ENCODE measurements at regions not wholly inside any gene's neighbourhood (a gene's known extent, or its start where the extent isn't known, plus 50 kb on each side); places are given as distances from the start of the nearest gene placed in this dataset.

GRCh38 chr16:65355706-65356105, 233.8 kb upstream of the CDH11 start:
- ChIA-PET POLR2A (no interaction called here), CTCF (no interaction called here)
- Mint-ChIP-seq H3K27me3 (no peaks in the 10 kb centered on the region), H3K9me3 (peaks cover 3% of the 10 kb centered on the region), H3K4me3 (no peak overlapping the region), H3K27ac (no peak overlapping the region), H3K4me1 (no peaks in the 10 kb centered on the region), H3K36me3 (ENCODE audit: low read depth) (no peaks in the 10 kb centered on the region)
- DNase-seq = no peak

- Mint-ChIP-seq H3K27ac (no peak overlapping the region), H3K36me3 (ENCODE audit: low read depth) (no peaks in the 10 kb centered on the region), H3K4me3 (no peak overlapping the region), H3K9me3 (peaks cover 3% of the 10 kb centered on the region), H3K27me3 (no peaks in the 10 kb centered on the region), H3K4me1 (no peaks in the 10 kb centered on the region)
- POLR2A ChIA-PET = no interaction called here
- DNase-seq = no peak
- CTCF ChIA-PET = no interaction called here
Observed at GRCh38 chr16:65353183-65353582, 231.3 kb upstream of the CDH11 start.

GRCh38 chr16:65349626-65350025, 227.8 kb upstream of the CDH11 start:
- CTCF ChIA-PET = no interaction called here
- Mint-ChIP-seq H3K9me3 (peaks cover 7% of the 10 kb centered on the region), H3K4me1 (no peaks in the 10 kb centered on the region)

GRCh38 chr16:65343556-65343955, 221.7 kb upstream of the CDH11 start:
- ChIA-PET CTCF (no interaction called here), POLR2A (no interaction called here)
- Mint-ChIP-seq H3K36me3 (ENCODE audit: low read depth) (no peaks in the 10 kb centered on the region), H3K9me3 (peaks cover 16% of the 10 kb centered on the region), H3K27ac (no peak overlapping the region), H3K4me3 (no peak overlapping the region), H3K4me1 (no peaks in the 10 kb centered on the region), H3K27me3 (no peaks in the 10 kb centered on the region)
- DNase-seq = no peak

More at GRCh38 chr16:65349626-65350025, 227.8 kb upstream of the CDH11 start:
- Mint-ChIP-seq H3K36me3 (ENCODE audit: low read depth) (no peaks in the 10 kb centered on the region), H3K4me3 (no peak overlapping the region), H3K27ac (no peak overlapping the region), H3K27me3 (no peaks in the 10 kb centered on the region)
- DNase-seq = no peak
- POLR2A ChIA-PET = no interaction called here

- CTCF ChIA-PET = no interaction called here
- POLR2A ChIA-PET = no interaction called here
Observed at GRCh38 chr16:65342231-65342866, 220.5 kb upstream of the CDH11 start.

GRCh38 chr16:65339062-65339461, 217.2 kb upstream of the CDH11 start:
- H3K9me3 Mint-ChIP-seq = peaks cover 12% of the 10 kb centered on the region
- POLR2A ChIA-PET = no interaction called here

More at GRCh38 chr16:65342231-65342866, 220.5 kb upstream of the CDH11 start:
- H3K36me3 Mint-ChIP-seq (ENCODE audit: low read depth) = no peaks in the 10 kb centered on the region
- no peaks in the 10 kb centered on the region for H3K27me3 Mint-ChIP-seq
- H3K9me3 Mint-ChIP-seq = peaks cover 16% of the 10 kb centered on the region
- no peaks in the 10 kb centered on the region for H3K4me1 Mint-ChIP-seq
- no peak for DNase-seq
- no peak overlapping the region for H3K27ac Mint-ChIP-seq
- no peak overlapping the region for H3K4me3 Mint-ChIP-seq

GRCh38 chr16:65336160-65336559, 214.3 kb upstream of the CDH11 start:
- no peak overlapping the region for H3K27ac Mint-ChIP-seq
- ChIA-PET CTCF (no interaction called here), POLR2A (no interaction called here)
- H3K4me3 Mint-ChIP-seq = no peak overlapping the region
- no peaks in the 10 kb centered on the region for H3K36me3 Mint-ChIP-seq (ENCODE audit: low read depth)
- H3K4me1 Mint-ChIP-seq = no peaks in the 10 kb centered on the region
- H3K27me3 Mint-ChIP-seq = no peaks in the 10 kb centered on the region
- DNase-seq = no peak
- H3K9me3 Mint-ChIP-seq = peaks cover 6% of the 10 kb centered on the region

More at GRCh38 chr16:65339062-65339461, 217.2 kb upstream of the CDH11 start:
- Mint-ChIP-seq H3K27me3 (no peaks in the 10 kb centered on the region), H3K4me1 (no peaks in the 10 kb centered on the region), H3K27ac (no peak overlapping the region), H3K36me3 (ENCODE audit: low read depth) (no peaks in the 10 kb centered on the region), H3K4me3 (no peak overlapping the region)
- DNase-seq = no peak
- CTCF ChIA-PET = no interaction called here

GRCh38 chr16:65334081-65334480, 212.2 kb upstream of the CDH11 start:
- no peak for DNase-seq
- CTCF ChIA-PET = no interaction called here
- Mint-ChIP-seq H3K27me3 (no peaks in the 10 kb centered on the region), H3K4me3 (no peak overlapping the region), H3K9me3 (peaks cover 4% of the 10 kb centered on the region), H3K27ac (no peak overlapping the region), H3K4me1 (no peaks in the 10 kb centered on the region), H3K36me3 (ENCODE audit: low read depth) (no peaks in the 10 kb centered on the region)
- POLR2A ChIA-PET = no interaction called here

GRCh38 chr16:65333283-65333682, 211.4 kb upstream of the CDH11 start:
- no peak for DNase-seq
- no peaks in the 10 kb centered on the region for H3K36me3 Mint-ChIP-seq (ENCODE audit: low read depth)
- no peak overlapping the region for H3K27ac Mint-ChIP-seq
- H3K27me3 Mint-ChIP-seq = no peaks in the 10 kb centered on the region
- no peaks in the 10 kb centered on the region for H3K4me1 Mint-ChIP-seq
- CTCF ChIA-PET = no interaction called here
- H3K9me3 Mint-ChIP-seq = peaks cover 7% of the 10 kb centered on the region
- H3K4me3 Mint-ChIP-seq = no peak overlapping the region
- POLR2A ChIA-PET = no interaction called here

- H3K27me3 Mint-ChIP-seq = no peaks in the 10 kb centered on the region
- POLR2A ChIA-PET = no interaction called here
- no peak overlapping the region for H3K4me3 Mint-ChIP-seq
- no peaks in the 10 kb centered on the region for H3K36me3 Mint-ChIP-seq (ENCODE audit: low read depth)
- CTCF ChIA-PET = no interaction called here
- H3K27ac Mint-ChIP-seq = no peak overlapping the region
- no peaks in the 10 kb centered on the region for H3K4me1 Mint-ChIP-seq
- DNase-seq = no peak
- peaks cover 4% of the 10 kb centered on the region for H3K9me3 Mint-ChIP-seq
Observed at GRCh38 chr16:65327346-65327745, 205.5 kb upstream of the CDH11 start.

GRCh38 chr16:65323655-65324237, 201.9 kb upstream of the CDH11 start:
- POLR2A ChIA-PET = no interaction called here
- peaks cover 3% of the 10 kb centered on the region for H3K9me3 Mint-ChIP-seq
- no peaks in the 10 kb centered on the region for H3K4me1 Mint-ChIP-seq
- DNase-seq = no peak
- no peak overlapping the region for H3K27ac Mint-ChIP-seq
- no peaks in the 10 kb centered on the region for H3K27me3 Mint-ChIP-seq
- no peaks in the 10 kb centered on the region for H3K36me3 Mint-ChIP-seq (ENCODE audit: low read depth)
- CTCF ChIA-PET = no interaction called here
- H3K4me3 Mint-ChIP-seq = no peak overlapping the region

- Mint-ChIP-seq H3K4me3 (no peak overlapping the region), H3K4me1 (no peaks in the 10 kb centered on the region), H3K36me3 (ENCODE audit: low read depth) (no peaks in the 10 kb centered on the region), H3K27me3 (no peaks in the 10 kb centered on the region), H3K9me3 (peaks cover 3% of the 10 kb centered on the region), H3K27ac (no peak overlapping the region)
- CTCF ChIA-PET = no interaction called here
- no peak for DNase-seq
- POLR2A ChIA-PET = no interaction called here
Observed at GRCh38 chr16:65319621-65320231, 197.9 kb upstream of the CDH11 start.

GRCh38 chr16:65318590-65319257, 196.9 kb upstream of the CDH11 start:
- DNase-seq = no peak
- Mint-ChIP-seq H3K4me1 (no peaks in the 10 kb centered on the region), H3K27me3 (no peaks in the 10 kb centered on the region), H3K36me3 (ENCODE audit: low read depth) (no peaks in the 10 kb centered on the region), H3K27ac (no peak overlapping the region), H3K9me3 (peaks cover 3% of the 10 kb centered on the region), H3K4me3 (no peak overlapping the region)
- CTCF ChIA-PET = no interaction called here
- POLR2A ChIA-PET = no interaction called here

- ChIA-PET POLR2A (no interaction called here), CTCF (no interaction called here)
- Mint-ChIP-seq H3K4me3 (no peak overlapping the region), H3K36me3 (ENCODE audit: low read depth) (no peaks in the 10 kb centered on the region), H3K27me3 (no peaks in the 10 kb centered on the region), H3K4me1 (no peaks in the 10 kb centered on the region), H3K27ac (no peak overlapping the region), H3K9me3 (peaks cover 3% of the 10 kb centered on the region)
- DNase-seq = no peak
Observed at GRCh38 chr16:65318138-65318537, 196.3 kb upstream of the CDH11 start.

Measured in activated CD4-positive, alpha-beta memory T cell treated with anti-CD3 and anti-CD28 coated beads, Interleukin-2, amount 10 ng/mL, durations not matched to agents 7 days and 5 days (primary cell).